HG03175 (cell line): ENCODE measurements at regions not wholly inside any gene's neighbourhood (a gene's known extent, or its start where the extent isn't known, plus 50 kb on each side); places are given as distances from the start of the nearest gene placed in this dataset.
"Not testable (repeated sequence)": the region's sequence is repeated elsewhere in the genome, so short reads cannot be mapped to it uniquely, and the experiment has no call there.

ENCODE experiments used
- ATAC-seq: cut with Tn5 transposase; IDR thresholded peaks from one replicate; pipeline ENCODE4 v1.9.1; 2021; ENCODE audit warnings: mild to moderate bottlenecking, moderate library complexity; ENCODE audit not compliant: unreplicated experiment

DNA sequence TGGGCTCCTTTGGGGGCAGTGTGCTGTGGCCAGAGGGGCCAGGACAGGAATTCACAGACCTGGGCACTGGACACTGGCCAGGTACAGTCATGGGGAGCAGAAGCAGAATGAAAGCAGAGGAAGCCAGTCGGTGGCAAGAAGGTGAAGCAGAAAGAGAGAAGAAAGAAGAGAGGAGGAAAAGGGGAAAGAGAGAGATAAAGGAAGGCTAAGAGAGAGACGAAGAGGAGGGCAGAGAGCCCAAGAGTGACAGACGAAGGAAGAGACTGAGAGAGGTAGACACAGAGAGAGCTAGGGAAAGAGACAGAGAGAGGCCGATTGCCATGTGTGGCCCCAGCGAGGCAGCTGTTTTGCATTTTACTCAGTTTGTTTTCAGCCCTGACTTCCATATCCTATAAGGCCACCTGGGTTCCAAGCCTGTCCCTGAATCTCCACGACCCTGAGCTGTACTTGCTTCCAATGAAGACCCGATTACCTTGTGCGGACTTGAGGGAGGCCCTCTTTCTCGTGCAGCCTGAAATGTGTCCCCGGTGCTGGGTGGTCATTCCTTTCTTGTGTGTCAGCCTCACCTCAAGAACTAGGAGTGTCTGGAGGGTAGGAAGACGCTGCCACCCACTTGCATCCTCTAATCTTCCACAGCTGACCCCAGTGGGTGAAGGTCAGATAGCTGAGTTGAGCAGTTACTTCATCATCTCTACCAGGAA is 73.9 kb downstream of the LSM3 start:
- no peak for ATAC-seq

DNA sequence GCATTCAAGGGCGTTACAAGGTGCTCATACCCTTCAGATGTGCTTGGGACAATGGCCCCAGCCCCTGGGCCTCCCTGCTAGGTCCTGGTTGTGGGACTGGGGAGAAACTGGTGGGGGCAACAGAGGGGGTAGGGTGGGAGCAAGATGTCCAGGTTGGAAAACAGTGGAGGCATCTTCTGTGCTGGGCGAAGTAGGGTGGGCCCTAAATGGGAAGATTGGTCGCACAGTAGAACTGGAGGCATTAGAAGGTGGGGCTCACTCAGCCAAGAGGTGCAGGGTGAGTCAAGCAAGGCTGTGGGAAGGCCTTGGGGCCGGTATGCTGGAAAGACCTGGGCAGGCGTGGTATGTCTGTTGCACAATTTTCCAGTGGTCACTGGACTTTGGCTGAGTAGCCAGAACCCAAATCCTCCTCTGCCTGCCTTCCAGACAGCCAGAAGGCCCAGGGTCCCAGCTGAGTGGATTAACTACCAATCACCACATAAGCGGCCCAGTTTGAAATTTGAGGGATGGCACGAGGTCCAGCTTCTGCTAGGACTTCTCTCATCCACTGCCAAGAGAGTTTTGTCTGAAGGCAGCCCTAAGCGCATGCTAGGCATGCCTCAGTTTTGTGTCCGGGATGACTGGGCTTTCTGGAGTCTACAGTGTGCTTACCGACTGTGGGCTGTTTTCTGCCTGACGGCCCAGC is 74.5 kb downstream of the LSM3 start:
- ATAC-seq, result no peak

DNA sequence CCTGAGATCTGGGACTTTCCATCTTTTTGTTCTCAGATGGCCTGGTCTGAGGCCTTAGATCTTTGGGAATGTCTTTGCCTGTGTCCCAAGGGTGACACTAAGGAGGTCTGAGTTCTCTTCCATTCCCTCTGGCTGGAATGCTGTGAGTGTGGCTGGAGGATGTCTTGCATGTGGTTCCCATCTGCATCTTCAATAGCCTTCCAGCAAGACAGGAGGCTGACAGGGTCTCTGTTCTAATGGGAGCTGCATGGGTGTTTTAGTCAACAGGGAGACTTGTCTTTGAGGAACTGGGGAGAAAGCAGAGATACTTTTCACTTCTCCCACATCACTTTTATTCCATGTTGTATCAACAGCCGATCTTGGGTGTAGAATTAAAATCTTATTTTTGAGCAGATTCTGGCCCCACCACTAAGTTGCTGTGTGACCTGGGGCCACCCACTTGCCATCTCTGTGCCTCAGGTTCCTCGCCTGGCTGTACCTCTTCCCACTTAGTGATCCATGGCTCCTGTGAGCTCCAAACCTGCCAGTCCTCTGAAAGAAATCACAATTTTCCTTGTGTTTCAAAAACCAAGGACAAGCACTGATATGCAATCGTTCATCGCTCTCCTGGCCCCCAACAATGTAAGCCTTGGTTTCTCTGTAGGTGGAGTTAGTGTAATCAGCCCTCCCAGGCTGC is 75.2 kb downstream of the LSM3 start:
- no peak for ATAC-seq

DNA sequence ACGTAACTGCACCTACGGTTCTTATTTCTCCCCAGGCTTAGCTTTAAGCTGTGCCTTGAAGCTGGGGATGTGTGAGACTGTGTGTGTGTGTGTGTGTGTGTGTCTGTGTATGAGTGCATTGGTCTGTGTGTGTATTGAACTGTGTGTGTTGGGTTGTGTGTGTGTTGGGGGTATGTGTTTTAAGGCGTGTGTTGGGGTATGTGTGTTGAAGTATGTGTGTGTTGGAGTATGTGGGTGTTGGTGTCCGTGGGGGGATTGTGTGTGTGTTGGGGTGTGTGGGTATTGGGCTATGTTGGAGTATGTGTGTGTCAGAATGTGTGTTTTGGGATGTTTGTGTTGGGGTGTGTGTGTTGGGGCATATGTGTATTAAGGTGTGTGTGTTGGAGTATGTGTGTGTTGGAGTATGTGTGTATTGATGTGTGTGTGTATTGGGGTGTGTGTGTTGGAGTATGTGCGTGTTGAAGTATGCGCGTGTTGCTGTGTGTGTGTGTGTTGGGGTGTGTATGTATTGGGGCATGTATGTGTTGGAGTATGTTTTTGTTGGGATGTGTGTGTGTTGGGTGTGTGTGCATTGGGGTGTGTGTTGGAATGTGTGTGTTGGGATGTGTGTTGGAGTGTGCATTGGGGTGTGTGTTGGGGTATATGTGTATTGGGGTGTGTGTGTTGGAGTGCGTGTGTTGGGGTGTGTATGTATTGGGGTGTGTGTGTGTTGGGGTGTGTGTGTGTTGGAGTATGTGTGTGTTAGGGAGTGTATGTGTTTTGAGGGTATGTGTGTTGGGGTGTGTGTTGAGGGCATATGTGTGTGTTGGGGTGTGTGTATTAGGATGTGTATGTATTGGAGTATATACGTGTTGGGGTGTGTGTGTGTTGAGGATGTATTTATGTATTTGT is 76.4 kb downstream of the LSM3 start:
- no peak for ATAC-seq

DNA sequence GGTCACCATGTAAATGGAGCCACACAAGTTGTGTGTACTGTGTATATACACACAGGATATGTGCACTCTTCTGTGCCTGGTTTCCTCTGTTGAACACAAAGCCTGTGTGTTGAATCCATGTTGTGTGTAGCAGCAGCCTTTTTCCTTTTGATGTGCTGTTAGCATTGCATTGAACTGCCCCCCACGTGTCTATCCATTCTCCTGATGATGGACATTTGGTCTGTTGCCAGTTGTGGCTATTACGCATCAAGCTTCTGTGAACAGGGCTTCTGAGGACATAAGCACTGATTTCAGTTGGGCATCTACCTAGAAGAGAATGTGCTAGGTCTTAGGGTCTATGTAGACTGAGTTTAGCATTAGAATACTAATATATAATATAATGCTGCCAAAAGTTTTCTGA is 77.4 kb downstream of the LSM3 start:
- ATAC-seq, result no peak

DNA sequence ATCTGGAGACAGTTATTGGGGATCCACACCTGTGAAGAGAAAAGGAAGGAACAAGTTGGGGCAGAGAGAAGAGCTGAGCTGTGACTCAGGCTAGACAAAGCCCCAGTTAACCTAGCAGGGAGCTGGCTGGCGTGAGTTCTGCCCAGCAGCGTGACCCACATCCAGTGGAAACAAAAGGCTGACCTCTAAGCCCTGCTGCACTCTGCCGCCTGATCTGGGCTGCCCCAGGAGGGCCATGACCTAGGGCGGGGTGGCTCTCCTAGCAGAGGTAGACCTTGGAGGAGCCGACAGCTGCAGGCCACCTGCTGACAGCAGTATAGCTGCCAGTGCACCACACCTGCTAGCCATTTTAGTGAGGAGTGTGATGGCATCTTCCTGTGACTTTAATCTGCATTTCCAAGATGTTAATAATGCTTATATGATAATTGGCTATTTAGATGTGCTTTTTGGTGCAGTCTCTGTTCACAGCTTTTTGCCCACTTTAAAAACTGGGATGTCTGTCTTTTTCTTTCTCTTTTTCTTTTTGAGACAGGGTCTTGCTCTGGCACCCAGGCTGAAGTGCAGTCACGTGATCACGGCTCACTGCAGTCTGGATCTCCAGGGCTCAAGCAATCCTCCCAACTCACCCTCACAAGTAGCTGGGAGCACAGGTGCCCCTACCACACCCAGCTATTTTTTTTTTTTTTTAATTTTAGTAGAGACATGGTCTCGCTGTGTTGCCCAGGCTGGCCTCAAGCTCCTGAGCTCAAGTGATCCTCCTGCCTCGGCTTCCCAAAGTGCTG is 78.1 kb downstream of the LSM3 start:
- no peak for ATAC-seq

DNA sequence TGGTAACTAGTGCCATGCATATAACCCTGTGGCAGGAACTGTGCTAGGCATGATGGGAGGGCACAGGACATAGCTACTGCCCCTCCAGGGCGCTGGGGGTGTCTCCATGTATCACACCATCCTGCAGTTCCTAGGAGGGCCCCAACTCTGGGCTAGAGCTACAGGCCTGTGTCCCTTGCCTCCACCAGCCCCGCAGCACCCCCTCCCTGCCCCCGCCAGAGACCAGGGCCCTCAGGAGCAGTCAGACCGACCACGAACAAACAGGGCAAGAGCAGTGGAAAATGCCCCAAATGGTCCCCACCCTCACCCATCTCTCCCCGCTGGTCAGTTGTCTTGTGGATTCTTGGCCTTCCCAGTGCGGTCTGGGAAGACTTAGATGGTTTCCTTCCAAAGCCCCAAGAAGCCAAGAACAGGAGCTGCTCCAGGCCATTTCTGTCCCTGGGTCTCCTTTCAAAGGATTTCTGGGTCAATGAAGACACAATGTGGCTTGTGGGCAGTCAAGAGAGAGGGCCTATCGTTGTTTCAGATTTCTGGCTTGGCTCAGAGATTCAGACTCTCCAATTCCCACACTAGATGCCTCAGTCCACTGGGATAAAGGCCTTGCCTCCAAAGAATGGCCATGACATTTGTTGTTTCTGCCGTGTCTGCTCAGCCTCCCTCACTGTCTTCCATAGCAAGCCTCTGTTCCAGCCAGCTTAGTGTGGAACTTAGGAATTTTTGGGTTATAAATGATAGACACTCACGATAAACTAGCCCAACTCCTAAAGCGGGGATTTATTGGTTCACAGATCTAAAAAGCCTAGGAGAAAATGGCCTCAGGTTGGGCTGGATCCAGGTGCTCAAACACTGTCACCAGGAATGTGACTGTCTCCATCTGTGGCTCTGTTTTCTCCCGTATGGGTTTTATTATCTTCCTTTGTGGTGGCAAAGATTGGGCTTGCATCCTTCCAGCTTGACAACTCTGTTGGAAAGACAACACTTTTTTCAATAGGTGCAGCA is 80.6 kb downstream of the LSM3 start:
- no peak for ATAC-seq

DNA sequence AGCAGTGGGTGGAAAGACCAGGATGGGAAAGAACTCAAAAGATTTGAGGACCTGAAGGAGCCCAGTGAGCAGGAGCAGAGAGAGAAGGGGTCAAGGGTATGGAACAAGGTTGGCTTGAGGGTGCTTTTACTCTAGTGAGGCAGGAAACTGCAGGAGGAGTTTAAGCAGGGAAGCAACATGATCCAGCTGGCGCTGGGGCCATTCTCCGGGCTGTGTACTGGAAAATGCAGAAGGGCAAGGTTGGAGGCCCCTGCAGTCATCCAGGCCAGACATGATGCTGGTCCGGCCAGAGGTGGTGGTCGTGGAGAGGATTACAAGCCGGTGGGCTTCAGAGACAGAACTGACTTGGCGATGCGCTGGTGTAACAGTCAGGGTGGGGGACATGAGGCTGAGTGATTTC is 81.8 kb downstream of the LSM3 start:
- no peak for ATAC-seq

DNA sequence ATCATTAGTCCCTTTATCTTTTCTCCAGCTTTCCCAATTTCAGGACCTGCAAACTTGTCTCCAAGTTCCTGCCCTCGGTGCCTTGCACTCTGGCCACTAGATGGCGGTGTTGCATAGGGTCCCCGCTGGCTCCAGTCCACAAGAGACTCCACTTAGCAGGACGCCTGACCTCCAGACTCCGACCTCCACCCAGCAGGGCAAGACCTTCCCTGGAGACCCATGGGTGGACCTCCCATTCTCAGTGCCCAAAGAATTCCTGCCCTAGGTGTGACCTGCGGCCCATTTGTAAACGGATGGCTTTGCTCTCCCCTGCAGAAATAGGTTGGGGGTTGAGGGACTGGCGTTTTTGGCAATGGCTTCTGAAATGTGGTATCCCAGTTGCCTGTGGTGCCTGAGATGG is 82.6 kb downstream of the LSM3 start:
- no peak for ATAC-seq

DNA sequence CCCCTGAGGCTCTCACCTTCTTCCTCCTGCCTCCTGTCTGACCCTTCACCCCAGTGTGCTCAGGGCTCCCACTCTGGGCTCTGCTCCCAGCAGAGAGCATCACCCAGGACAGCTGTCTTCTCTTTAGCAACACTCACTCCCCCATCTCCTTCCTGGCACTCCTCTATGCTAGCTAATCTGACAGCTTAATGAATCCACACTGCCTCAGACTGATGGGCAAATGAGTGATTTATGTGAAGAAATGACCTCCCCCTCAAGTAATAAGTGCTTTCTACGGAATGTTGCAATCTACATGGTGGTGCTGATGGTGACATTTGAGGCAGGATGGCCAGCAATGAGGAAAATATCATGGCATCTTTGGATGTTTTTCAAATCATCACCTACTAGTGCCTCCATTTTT is 83.6 kb downstream of the LSM3 start:
- no peak for ATAC-seq

DNA sequence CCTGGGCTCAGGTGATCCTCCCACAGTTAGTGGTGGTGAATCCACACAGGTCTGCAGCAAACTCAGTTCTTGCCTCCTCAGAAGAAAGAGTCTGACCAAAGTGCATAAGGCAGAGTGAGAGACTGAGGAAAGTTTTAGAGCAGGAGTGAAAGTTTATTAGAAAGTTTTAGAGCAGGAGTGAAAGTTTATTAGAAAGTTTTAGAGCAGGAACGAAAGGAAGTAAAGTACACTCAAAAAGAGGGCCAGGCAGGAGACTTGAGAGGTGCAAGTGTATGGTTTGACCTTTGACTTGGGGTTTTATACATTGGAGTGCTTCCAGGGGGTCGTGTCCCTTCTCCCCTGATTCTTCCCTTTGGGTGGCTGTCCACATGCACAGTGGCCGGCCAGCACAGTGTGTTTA is 84.2 kb downstream of the LSM3 start:
- no peak for ATAC-seq

DNA sequence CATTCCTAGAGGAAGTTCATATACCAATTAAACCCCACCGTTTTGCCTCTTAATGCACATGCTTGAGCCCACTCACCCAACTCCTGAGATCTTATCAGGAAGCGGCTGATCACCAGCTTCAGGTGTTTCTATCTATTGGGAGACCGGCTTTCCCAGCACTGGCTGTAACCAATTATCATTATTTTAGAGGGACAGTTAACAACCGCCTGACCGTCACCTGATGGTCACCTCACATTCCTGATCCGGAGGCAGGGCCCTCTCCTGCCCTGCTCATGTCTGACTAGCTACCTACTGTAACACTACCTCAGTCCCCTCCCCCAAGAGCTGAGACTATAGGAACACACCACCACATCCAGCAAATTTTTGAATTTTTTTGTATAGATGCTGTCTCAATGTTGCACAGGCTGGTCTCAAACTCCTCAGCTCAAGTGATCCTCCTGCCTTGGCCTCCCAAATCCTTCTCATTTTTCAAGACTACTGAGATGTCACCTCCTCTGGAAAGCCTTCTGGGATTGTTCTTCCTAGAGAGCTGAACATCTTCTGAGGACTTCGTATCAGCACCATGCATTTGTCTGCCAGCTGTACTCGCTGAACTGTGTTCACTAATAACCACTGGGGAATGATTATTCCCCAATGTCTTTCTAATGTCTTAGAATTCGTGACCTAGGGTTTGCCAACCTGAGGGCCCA is 84.8 kb downstream of the LSM3 start:
- no peak for ATAC-seq

DNA sequence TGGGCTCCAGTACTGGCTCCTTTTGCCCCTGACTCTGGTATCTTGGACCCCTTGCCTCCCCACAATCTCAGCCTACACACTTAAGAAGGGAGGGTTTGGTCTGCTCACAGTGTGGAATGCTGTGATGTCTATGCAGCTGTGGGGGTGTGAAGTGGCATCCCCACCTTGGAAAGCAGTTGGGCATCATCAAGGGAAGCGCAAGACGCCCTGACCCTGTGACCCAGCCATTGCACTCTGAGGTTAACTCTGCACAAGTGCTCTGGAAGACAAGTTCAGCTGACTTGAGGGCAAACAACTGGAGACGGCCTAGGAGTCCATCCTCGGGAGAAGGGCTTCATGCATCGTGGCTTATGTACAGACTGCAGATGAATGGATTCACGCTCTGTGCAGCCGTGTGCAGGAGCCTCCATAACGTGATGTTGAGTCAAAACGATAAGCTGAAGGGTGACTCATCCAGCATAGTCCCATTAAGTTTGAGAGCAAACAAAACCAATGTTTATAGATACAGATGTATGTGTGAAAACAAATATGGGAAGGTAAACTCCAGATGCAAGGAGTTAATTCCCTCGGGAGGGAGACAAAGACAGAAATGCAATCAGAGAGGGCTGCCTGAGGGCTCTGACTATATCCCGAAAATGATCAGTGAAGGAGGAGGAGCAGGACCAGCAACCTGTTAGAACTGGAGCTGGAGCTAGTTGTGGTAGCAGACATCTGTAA is 86.8 kb downstream of the LSM3 start:
- no peak for ATAC-seq

DNA sequence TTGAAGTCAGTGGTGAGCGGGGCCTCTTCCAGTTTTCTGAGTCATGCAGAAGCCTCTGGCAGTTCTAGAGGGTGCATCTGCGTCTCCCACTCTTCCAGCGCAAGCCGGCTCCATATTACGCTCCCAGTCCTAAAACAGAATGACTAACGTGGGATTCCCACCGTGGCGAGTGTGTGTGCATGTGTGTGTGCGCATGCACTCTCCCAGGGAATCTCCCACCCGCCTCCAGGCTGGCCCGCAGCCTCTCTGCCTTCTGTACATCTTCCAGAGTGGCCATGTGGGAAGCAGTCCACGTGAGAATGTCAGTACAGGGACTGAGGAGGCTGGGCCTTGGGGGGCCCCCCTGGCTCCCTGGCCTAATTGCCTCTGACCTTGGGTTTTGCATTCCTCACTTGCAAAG is 87.7 kb downstream of the LSM3 start:
- ATAC-seq, result no peak

DNA sequence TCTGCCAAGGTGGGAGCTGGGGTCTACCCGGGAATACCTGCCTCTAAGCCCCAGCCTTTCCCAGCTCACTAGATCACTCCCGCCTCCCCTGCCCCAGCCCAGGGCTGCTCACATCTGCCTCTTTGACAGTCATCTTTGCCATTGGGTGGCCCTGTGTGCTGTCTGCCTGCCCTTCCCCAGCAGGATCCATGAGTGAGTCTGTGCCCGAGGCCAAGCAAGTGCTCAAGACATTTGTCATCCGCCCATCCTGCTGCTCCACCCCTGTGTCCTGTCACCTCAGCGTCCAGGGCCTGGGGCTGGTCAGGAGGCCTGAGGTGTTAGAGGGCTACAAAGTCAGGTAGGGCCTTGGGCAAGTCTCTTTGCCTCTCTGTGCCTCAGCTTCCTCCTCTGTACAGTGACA is 89.4 kb downstream of the LSM3 start:
- ATAC-seq, result no peak

DNA sequence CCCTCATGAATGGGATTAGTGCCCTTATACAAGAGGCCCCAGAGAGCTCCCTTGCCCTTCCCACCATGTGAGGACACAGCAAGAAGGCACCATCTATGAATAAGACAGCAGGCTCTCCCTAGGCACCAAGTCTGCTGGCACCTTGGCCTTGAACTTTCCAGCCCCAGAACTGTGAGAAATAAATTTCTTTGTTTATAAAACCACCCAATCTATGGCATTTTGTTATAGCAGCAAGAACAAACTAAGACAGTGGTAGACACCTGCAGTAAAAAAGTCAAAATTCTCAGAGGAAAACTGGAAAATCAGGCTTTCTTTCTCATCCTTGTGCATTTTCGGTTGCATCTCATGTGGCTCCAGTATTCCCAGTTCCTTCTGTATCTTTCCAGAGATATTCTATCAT is 90.3 kb downstream of the LSM3 start:
- no peak for ATAC-seq

DNA sequence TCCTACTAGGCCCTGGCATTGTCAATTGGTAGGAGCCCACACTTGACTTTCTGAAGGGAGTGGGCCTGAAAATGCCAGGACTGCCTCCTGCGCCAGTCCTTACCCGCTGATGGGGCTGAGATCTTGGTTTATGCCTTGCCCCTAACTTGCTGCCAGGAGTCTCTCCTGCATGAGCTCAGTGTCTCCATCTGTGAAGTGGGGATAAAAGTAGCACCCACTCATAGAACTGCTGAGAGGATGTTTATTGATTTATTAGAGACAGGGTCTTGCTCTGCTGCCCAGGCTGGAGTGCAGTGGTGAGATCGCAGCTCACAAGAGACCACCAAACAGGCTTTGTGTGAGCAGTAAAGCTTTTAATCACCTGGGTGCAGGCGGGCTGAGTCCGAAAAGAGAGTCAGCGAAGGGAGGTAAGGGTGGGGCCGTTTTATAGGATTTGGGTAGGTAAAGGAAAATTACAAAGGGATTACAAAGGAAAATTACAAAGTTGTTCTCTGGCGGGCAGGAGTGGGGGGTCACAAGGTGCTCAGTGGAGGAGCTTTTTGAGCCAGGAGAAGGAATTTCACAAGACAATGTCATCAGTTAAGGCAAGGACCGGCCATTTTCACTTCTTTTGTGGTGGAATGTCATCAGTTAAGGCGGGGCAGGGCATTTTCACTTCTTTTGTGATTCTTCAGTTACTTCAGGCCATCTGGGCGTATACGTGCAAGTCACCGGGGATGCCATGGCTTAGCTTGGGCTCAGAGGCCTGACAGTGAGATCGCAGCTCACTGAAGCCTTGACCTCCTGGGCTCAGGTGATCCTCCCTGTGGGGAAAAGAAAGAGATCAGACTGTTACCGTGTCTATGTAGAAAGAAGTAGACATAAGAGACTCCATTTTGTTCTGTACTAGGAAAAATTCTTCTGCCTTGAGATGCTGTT is 93.7 kb downstream of the LSM3 start:
- ATAC-seq, result not testable (repeated sequence)
